Neural cell (in vitro differentiated cells): ENCODE measurements at regions not wholly inside any gene's neighbourhood (a gene's known extent, or its start where the extent isn't known, plus 50 kb on each side); places are given as distances from the start of the nearest gene placed in this dataset.

Experiments
- CTCF ChIP-seq: fragments of 450-650 bp; IDR thresholded peaks from 2 replicates; pipeline ENCODE4 v1.5.1; 2014; ENCODE audit warnings: antibody characterized with exemption, mild to moderate bottlenecking, moderate library complexity; ENCODE audit not compliant: poor library complexity, severe bottlenecking
- EP300 ChIP-seq: fragments of 450-650 bp; conservative IDR thresholded peaks from 2 replicates; pipeline ENCODE4 v1.6.1; 2014; ENCODE audit warnings: antibody characterized with exemption, mild to moderate bottlenecking, moderate library complexity; ENCODE audit not compliant: poor library complexity, severe bottlenecking
- EZH2 ChIP-seq: fragments of 200-600, 300-800 bp; shearing (Covaris generic), sonication (generic); IDR thresholded peaks from 2 replicates; pipeline ENCODE4 v1.6.1; 2014; ENCODE audit warnings: antibody characterized with exemption, low read length, borderline replicate concordance, mild to moderate bottlenecking; ENCODE audit not compliant: insufficient read depth, poor library complexity, severe bottlenecking
- MXI1 ChIP-seq: fragments of 450-650 bp; conservative IDR thresholded peaks from 2 replicates; pipeline ENCODE4 v1.6.1; 2014; ENCODE audit warnings: antibody characterized with exemption, mild to moderate bottlenecking; ENCODE audit not compliant: poor library complexity, severe bottlenecking
- POLR2AphosphoS5 ChIP-seq: IDR thresholded peaks from 2 replicates; pipeline ENCODE4 v1.6.1; 2012
- RAD21 ChIP-seq: fragments of 450-650 bp; conservative IDR thresholded peaks from 2 replicates; pipeline ENCODE4 v1.6.1; 2014; ENCODE audit warnings: antibody characterized with exemption, mild to moderate bottlenecking, moderate library complexity
- SMC3 ChIP-seq: fragments of 450-650 bp; conservative IDR thresholded peaks from 2 replicates; pipeline ENCODE4 v1.6.1; 2014; ENCODE audit warnings: antibody characterized with exemption, mild to moderate bottlenecking, moderate library complexity; ENCODE audit not compliant: poor library complexity
- TAF1 ChIP-seq: IDR thresholded peaks from 2 replicates; pipeline ENCODE4 v1.6.1; 2012; ENCODE audit warnings: low read depth
- TF ChIP-seq, protein P1 (sequence below): IDR thresholded peaks from 2 replicates; pipeline ENCODE4 v1.6.1; 2012; ENCODE audit warnings: borderline replicate concordance

DNA sequence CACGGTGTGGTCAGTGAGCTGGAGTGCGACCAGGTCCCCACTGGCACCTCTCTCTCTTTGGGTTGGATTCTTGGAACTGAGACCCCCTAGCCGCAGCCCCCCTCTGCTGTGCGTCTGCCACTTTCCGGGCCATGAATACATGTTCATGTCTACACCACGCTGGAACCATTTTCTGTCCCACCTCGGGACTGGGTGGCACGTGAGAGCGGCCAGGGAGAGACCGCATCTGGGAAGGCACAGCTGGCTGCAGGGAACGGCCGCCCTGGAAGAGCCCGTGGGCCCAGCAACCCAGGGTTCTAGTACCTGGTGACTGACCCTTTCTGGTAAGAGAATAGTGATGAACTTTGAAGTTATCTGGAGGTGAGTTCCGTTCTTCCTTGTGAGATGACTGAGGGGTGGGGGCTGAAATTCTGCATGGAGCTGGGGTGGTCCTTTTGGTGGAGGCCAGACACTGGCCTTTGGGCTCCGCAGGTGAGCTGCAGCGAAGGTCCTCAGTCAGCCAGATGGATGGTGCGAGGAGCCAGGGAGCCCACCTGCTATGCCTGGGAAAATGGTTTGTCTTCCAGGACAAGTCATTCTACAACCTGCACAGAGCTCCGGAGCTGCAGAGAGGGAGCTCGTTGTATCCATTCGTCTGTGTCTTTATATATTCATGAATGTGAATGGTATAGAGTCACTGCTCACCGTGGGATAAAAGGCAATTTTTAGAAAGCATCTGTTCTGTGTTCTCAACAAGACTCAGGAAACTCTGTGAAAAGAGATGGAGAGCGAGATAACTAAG lies 223.5 kb downstream of the NDUFA10 start:
- TF ChIP-seq CTCF (no peak), POLR2AphosphoS5 (no peak), MXI1 (no peak), EP300 (no peak), SMC3 (no peak), RAD21 (no peak), EZH2 (no peak), TAF1 (no peak)
- TF ChIP-seq, protein P1, sequence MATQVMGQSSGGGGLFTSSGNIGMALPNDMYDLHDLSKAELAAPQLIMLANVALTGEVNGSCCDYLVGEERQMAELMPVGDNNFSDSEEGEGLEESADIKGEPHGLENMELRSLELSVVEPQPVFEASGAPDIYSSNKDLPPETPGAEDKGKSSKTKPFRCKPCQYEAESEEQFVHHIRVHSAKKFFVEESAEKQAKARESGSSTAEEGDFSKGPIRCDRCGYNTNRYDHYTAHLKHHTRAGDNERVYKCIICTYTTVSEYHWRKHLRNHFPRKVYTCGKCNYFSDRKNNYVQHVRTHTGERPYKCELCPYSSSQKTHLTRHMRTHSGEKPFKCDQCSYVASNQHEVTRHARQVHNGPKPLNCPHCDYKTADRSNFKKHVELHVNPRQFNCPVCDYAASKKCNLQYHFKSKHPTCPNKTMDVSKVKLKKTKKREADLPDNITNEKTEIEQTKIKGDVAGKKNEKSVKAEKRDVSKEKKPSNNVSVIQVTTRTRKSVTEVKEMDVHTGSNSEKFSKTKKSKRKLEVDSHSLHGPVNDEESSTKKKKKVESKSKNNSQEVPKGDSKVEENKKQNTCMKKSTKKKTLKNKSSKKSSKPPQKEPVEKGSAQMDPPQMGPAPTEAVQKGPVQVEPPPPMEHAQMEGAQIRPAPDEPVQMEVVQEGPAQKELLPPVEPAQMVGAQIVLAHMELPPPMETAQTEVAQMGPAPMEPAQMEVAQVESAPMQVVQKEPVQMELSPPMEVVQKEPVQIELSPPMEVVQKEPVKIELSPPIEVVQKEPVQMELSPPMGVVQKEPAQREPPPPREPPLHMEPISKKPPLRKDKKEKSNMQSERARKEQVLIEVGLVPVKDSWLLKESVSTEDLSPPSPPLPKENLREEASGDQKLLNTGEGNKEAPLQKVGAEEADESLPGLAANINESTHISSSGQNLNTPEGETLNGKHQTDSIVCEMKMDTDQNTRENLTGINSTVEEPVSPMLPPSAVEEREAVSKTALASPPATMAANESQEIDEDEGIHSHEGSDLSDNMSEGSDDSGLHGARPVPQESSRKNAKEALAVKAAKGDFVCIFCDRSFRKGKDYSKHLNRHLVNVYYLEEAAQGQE = no peak
